Nephron (organoid): ENCODE measurements at regions not wholly inside any gene's neighbourhood (a gene's known extent, or its start where the extent isn't known, plus 50 kb on each side); places are given as distances from the start of the nearest gene placed in this dataset.

Experiments used
- H3K27ac Mint-ChIP-seq, 3 experiments: 2 replicates each; pipeline ENCODE4 v1.8.0; 2020; ENCODE audit warnings: mixed read lengths in 3 of 3, mild to moderate bottlenecking in 2 of 3, moderate library complexity in 1 of 3
- H3K27me3 Mint-ChIP-seq: 2 replicates; pipeline ENCODE4 v1.8.0; 2021; ENCODE audit warnings: low read depth, mild to moderate bottlenecking, moderate library complexity, mixed read lengths
- H3K36me3 Mint-ChIP-seq: 2 replicates; pipeline ENCODE4 v1.8.0; 2020; ENCODE audit warnings: low read depth, mixed read lengths
- H3K4me1 Mint-ChIP-seq: 2 replicates; pipeline ENCODE4 v1.8.0; 2020; ENCODE audit warnings: mixed read lengths
- H3K4me3 Mint-ChIP-seq, 3 experiments: 2 replicates each; pipeline ENCODE4 v1.8.0; 2020; ENCODE audit warnings: mild to moderate bottlenecking in 3 of 3, mixed read lengths in 3 of 3, moderate library complexity in 2 of 3
- H3K9me3 Mint-ChIP-seq: 2 replicates; pipeline ENCODE4 v1.8.0; 2020; ENCODE audit warnings: mixed read lengths
- CTCF ChIP-seq, 3 experiments: fragments of 200-600 bp; sonication (generic); IDR thresholded peaks; one replicate each; pipeline ENCODE4 v1.5.0; 2021; ENCODE audit warnings: antibody characterized with exemption in 3 of 3; ENCODE audit not compliant: unreplicated experiment in 3 of 3

- no peak for TF ChIP-seq CTCF (IDR thresholded peaks at IDR 0.05; ENCODE audit: unreplicated experiment in 3 of 3)
Observed at GRCh38 chr9:3660936-3661335, 135.1 kb upstream of the RFX3 start.

GRCh38 chr9:3659647-3660046 is 133.8 kb upstream of the RFX3 start:
- no peaks in the 10 kb centered on the region for H3K36me3 Mint-ChIP-seq
- no peak overlapping the region for H3K4me3 Mint-ChIP-seq
- no peaks in the 10 kb centered on the region for H3K27me3 Mint-ChIP-seq
- no peak overlapping the region for H3K27ac Mint-ChIP-seq
- H3K9me3 Mint-ChIP-seq = no peaks in the 10 kb centered on the region
- H3K4me1 Mint-ChIP-seq = peaks cover 14% of the 10 kb centered on the region
- TF ChIP-seq CTCF (IDR thresholded peaks at IDR 0.05; ENCODE audit: unreplicated experiment in 3 of 3) = no peak

More at GRCh38 chr9:3660936-3661335, 135.1 kb upstream of the RFX3 start:
- Mint-ChIP-seq H3K36me3 (no peaks in the 10 kb centered on the region), H3K9me3 (no peaks in the 10 kb centered on the region), H3K27ac (no peak overlapping the region), H3K27me3 (no peaks in the 10 kb centered on the region), H3K4me1 (peaks cover 14% of the 10 kb centered on the region), H3K4me3 (no peak overlapping the region)

- H3K9me3 Mint-ChIP-seq = no peaks in the 10 kb centered on the region
- peaks cover 14% of the 10 kb centered on the region for H3K4me1 Mint-ChIP-seq
- H3K36me3 Mint-ChIP-seq = no peaks in the 10 kb centered on the region
- no peaks in the 10 kb centered on the region for H3K27me3 Mint-ChIP-seq
- no peak for TF ChIP-seq CTCF (IDR thresholded peaks at IDR 0.05; ENCODE audit: unreplicated experiment in 3 of 3)
- H3K27ac Mint-ChIP-seq = no peak overlapping the region
- H3K4me3 Mint-ChIP-seq = no peak overlapping the region
Observed at GRCh38 chr9:3658964-3659363, 133.2 kb upstream of the RFX3 start.

GRCh38 chr9:3656224-3656623 is 130.4 kb upstream of the RFX3 start:
- no peak for TF ChIP-seq CTCF (IDR thresholded peaks at IDR 0.05; ENCODE audit: unreplicated experiment in 3 of 3)
- Mint-ChIP-seq H3K36me3 (no peaks in the 10 kb centered on the region), H3K27ac (no peak overlapping the region), H3K27me3 (no peaks in the 10 kb centered on the region), H3K4me1 (peaks cover 7% of the 10 kb centered on the region), H3K4me3 (no peak overlapping the region), H3K9me3 (peaks cover 2% of the 10 kb centered on the region)

- no peak overlapping the region for H3K4me3 Mint-ChIP-seq
- H3K4me1 Mint-ChIP-seq = no peaks in the 10 kb centered on the region
- no peak for TF ChIP-seq CTCF (IDR thresholded peaks at IDR 0.05; ENCODE audit: unreplicated experiment in 3 of 3)
- no peak overlapping the region for H3K27ac Mint-ChIP-seq
- no peaks in the 10 kb centered on the region for H3K36me3 Mint-ChIP-seq
- no peaks in the 10 kb centered on the region for H3K27me3 Mint-ChIP-seq
- peaks cover 2% of the 10 kb centered on the region for H3K9me3 Mint-ChIP-seq
Observed at GRCh38 chr9:3650994-3651622, 125.3 kb upstream of the RFX3 start.

- no peak for TF ChIP-seq CTCF (IDR thresholded peaks at IDR 0.05; ENCODE audit: unreplicated experiment in 3 of 3)
- Mint-ChIP-seq H3K4me1 (no peaks in the 10 kb centered on the region), H3K9me3 (peaks cover 2% of the 10 kb centered on the region), H3K27ac (no peak overlapping the region), H3K36me3 (no peaks in the 10 kb centered on the region), H3K4me3 (no peak overlapping the region), H3K27me3 (no peaks in the 10 kb centered on the region)
Observed at GRCh38 chr9:3648722-3649246, 123.0 kb upstream of the RFX3 start.
